ENCODE measurements at regions not wholly inside any gene's neighbourhood (a gene's known extent, or its start where the extent isn't known, plus 50 kb on each side); places are given as distances from the start of the nearest gene placed in this dataset.

- no peak for DNase-seq
- H3K27ac Mint-ChIP-seq: no peak overlapping the region
- no peak overlapping the region for H3K4me3 Mint-ChIP-seq
- H3K4me1 Mint-ChIP-seq: peaks cover 55% of the 10 kb centered on the region
- TF ChIP-seq CTCF (IDR thresholded peaks at IDR 0.05): no peak
- H3K36me3 Mint-ChIP-seq (ENCODE audit: low read depth): no peaks in the 10 kb centered on the region
- no peaks in the 10 kb centered on the region for H3K9me3 Mint-ChIP-seq
- peaks cover 13% of the 10 kb centered on the region for H3K27me3 Mint-ChIP-seq (ENCODE audit: low read depth, poor library complexity)
These were observed 587.8 kb upstream of the MKI67 start for GRCh38 chr10:128713874-128714570.

- no peaks in the 10 kb centered on the region for H3K9me3 Mint-ChIP-seq
These were observed 588.6 kb upstream of the MKI67 start for GRCh38 chr10:128714644-128715415.

GRCh38 chr10:128716181-128716580, 590.0 kb upstream of the MKI67 start:
- Mint-ChIP-seq H3K4me3 (no peak overlapping the region), H3K27me3 (ENCODE audit: low read depth, poor library complexity) (peaks cover 13% of the 10 kb centered on the region), H3K4me1 (peaks cover 53% of the 10 kb centered on the region), H3K36me3 (ENCODE audit: low read depth) (no peaks in the 10 kb centered on the region), H3K27ac (no peak overlapping the region), H3K9me3 (no peaks in the 10 kb centered on the region)
- no peak for DNase-seq
- no peak for TF ChIP-seq CTCF (IDR thresholded peaks at IDR 0.05)

More at GRCh38 chr10:128714644-128715415, 588.6 kb upstream of the MKI67 start:
- TF ChIP-seq CTCF (IDR thresholded peaks at IDR 0.05): no peak
- H3K4me1 Mint-ChIP-seq: peaks cover 49% of the 10 kb centered on the region
- DNase-seq: no peak
- H3K27me3 Mint-ChIP-seq (ENCODE audit: low read depth, poor library complexity): peaks cover 13% of the 10 kb centered on the region
- H3K27ac Mint-ChIP-seq: no peak overlapping the region
- no peak overlapping the region for H3K4me3 Mint-ChIP-seq
- H3K36me3 Mint-ChIP-seq (ENCODE audit: low read depth): no peaks in the 10 kb centered on the region

GRCh38 chr10:128721963-128722445, 595.8 kb upstream of the MKI67 start:
- Mint-ChIP-seq H3K27me3 (ENCODE audit: low read depth, poor library complexity) (peaks cover 7% of the 10 kb centered on the region), H3K4me1 (peaks cover 71% of the 10 kb centered on the region), H3K27ac (peak overlapping the region; percentile 76), H3K4me3 (peak overlapping the region; percentile 41), H3K36me3 (ENCODE audit: low read depth) (peaks cover 5% of the 10 kb centered on the region), H3K9me3 (no peaks in the 10 kb centered on the region)
- no peak for DNase-seq
- TF ChIP-seq CTCF (IDR thresholded peaks at IDR 0.05): no peak

GRCh38 chr10:128722947-128723346, 596.7 kb upstream of the MKI67 start:
- Mint-ChIP-seq H3K9me3 (no peaks in the 10 kb centered on the region), H3K4me1 (peaks cover 66% of the 10 kb centered on the region), H3K36me3 (ENCODE audit: low read depth) (peaks cover 5% of the 10 kb centered on the region), H3K27me3 (ENCODE audit: low read depth, poor library complexity) (peaks cover 7% of the 10 kb centered on the region), H3K27ac (no peak overlapping the region), H3K4me3 (no peak overlapping the region)
- DNase-seq: no peak
- no peak for TF ChIP-seq CTCF (IDR thresholded peaks at IDR 0.05)
